OCI-LY1 (cell line): ENCODE measurements at regions not wholly inside any gene's neighbourhood (a gene's known extent, or its start where the extent isn't known, plus 50 kb on each side); places are given as distances from the start of the nearest gene placed in this dataset.

Source experiments
- H2AFZ ChIP-seq: fragments of 200-600 bp; sonication (generic), shearing (Covaris generic); 2 replicates; pipeline ENCODE4 v1.6.0; 2014; ENCODE audit warnings: antibody characterized with exemption, mild to moderate bottlenecking, low read length
- H3F3A ChIP-seq: fragments of 200-600 bp; sonication (generic), shearing (Covaris generic); 2 replicates; pipeline ENCODE4 v1.6.0; 2014; ENCODE audit warnings: mild to moderate bottlenecking, antibody characterized with exemption, low read length, moderate library complexity; ENCODE audit not compliant: insufficient read depth
- H3K27ac ChIP-seq: fragments of 200-600 bp; sonication (generic); 2 replicates; pipeline ENCODE4 v1.5.1; 2014; ENCODE audit warnings: low read length, mixed run types, mild to moderate bottlenecking, low read depth; ENCODE audit not compliant: poor library complexity, severe bottlenecking
- H3K27me3 ChIP-seq: fragments of 200-600 bp; sonication (generic); 2 replicates; pipeline ENCODE4 v1.6.0; 2014; ENCODE audit warnings: antibody characterized with exemption, mild to moderate bottlenecking, low read length, moderate library complexity; ENCODE audit not compliant: insufficient read depth
- H3K36me3 ChIP-seq: fragments of 200-600 bp; sonication (generic); 2 replicates; pipeline ENCODE4 v1.6.1; 2014; ENCODE audit warnings: mild to moderate bottlenecking, antibody characterized with exemption, low read length, moderate library complexity, mixed read lengths; ENCODE audit not compliant: insufficient read depth
- H3K4me1 ChIP-seq: fragments of 200-600 bp; sonication (generic); 2 replicates; pipeline ENCODE4 v1.5.1; 2014; ENCODE audit warnings: mild to moderate bottlenecking, low read length, moderate library complexity; ENCODE audit not compliant: insufficient read depth, severe bottlenecking
- H3K4me2 ChIP-seq: fragments of 200-600 bp; sonication (generic), shearing (Covaris generic); 2 replicates; pipeline ENCODE4 v1.6.1; 2014; ENCODE audit warnings: low read length
- H3K4me3 ChIP-seq: fragments of 200-600 bp; sonication (generic); 2 replicates; pipeline ENCODE4 v1.5.1; 2014; ENCODE audit warnings: low read length, low read depth, mild to moderate bottlenecking, mixed read lengths; ENCODE audit not compliant: poor library complexity, severe bottlenecking
- H3K79me2 ChIP-seq: fragments of 200-600 bp; shearing (Covaris generic); 2 replicates; pipeline ENCODE4 v1.6.1; 2016; ENCODE audit warnings: mixed run types, low read length, mixed read lengths; ENCODE audit not compliant: insufficient read depth
- H3K9ac ChIP-seq: fragments of 200-600 bp; sonication (generic), shearing (Covaris generic); 2 replicates; pipeline ENCODE4 v1.6.1; 2014; ENCODE audit warnings: mild to moderate bottlenecking, low read length, mixed read lengths
- H3K9me2 ChIP-seq: fragments of 200-600 bp; sonication (generic), shearing (Covaris generic); 2 replicates; pipeline ENCODE4 v1.6.1; 2014; ENCODE audit warnings: low read depth, mild to moderate bottlenecking, low read length, mixed read lengths
- H3K9me3 ChIP-seq: fragments of 200-600 bp; shearing (Covaris generic); 2 replicates; pipeline ENCODE4 v1.6.1; 2014; ENCODE audit warnings: low read length, mixed read lengths
- H4K20me1 ChIP-seq: fragments of 200-600 bp; sonication (generic), shearing (Covaris generic); 2 replicates; pipeline ENCODE4 v1.6.0; 2016; ENCODE audit warnings: mild to moderate bottlenecking, low read length; ENCODE audit not compliant: insufficient read depth
- EZH2 ChIP-seq: fragments of 200-600 bp; sonication (generic), shearing (Covaris generic); IDR thresholded peaks from 2 replicates; pipeline ENCODE4 v1.8.0; 2017; ENCODE audit warnings: borderline replicate concordance, mixed run types, mild to moderate bottlenecking, antibody characterized with exemption, low read length, moderate library complexity, mixed read lengths
- TF ChIP-seq, protein P1 (sequence below): fragments of 200-600 bp; sonication (generic), shearing (Covaris generic); IDR thresholded peaks from 2 replicates; pipeline ENCODE4 v1.5.1; 2017; ENCODE audit warnings: mild to moderate bottlenecking, antibody characterized with exemption, low read length, moderate library complexity, mixed read lengths

DNA sequence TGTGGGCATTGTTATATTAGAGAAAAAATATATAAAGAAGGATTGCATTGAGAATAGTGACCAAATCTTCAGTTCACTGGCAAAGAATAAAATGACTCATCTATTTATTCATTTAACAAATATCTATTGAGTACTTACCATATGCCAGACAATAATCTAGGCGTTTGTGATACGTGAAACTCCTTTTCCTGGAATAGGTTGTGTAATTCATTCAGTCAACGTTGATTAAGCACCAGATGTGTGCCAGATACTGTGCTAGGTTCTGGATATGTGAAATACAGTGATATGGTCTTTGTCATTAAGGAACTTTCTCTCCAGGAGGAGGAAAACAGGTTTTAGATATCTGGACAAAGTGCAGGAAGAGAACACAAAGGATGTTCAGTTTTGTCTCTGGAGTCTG is 344.5 kb downstream of the RWDD3 start:
- no peak overlapping the region for H3K4me2 ChIP-seq
- H3K36me3 ChIP-seq: no peaks in the 10 kb centered on the region
- H3K4me1 ChIP-seq: no peaks in the 10 kb centered on the region
- no peaks in the 10 kb centered on the region for H3K79me2 ChIP-seq
- no peak overlapping the region for H3K4me3 ChIP-seq
- no peaks in the 10 kb centered on the region for H4K20me1 ChIP-seq
- no peaks in the 10 kb centered on the region for H3K9me3 ChIP-seq
- no peaks in the 10 kb centered on the region for H3F3A ChIP-seq
- H3K27me3 ChIP-seq: no peaks in the 10 kb centered on the region
- TF ChIP-seq, protein P1, sequence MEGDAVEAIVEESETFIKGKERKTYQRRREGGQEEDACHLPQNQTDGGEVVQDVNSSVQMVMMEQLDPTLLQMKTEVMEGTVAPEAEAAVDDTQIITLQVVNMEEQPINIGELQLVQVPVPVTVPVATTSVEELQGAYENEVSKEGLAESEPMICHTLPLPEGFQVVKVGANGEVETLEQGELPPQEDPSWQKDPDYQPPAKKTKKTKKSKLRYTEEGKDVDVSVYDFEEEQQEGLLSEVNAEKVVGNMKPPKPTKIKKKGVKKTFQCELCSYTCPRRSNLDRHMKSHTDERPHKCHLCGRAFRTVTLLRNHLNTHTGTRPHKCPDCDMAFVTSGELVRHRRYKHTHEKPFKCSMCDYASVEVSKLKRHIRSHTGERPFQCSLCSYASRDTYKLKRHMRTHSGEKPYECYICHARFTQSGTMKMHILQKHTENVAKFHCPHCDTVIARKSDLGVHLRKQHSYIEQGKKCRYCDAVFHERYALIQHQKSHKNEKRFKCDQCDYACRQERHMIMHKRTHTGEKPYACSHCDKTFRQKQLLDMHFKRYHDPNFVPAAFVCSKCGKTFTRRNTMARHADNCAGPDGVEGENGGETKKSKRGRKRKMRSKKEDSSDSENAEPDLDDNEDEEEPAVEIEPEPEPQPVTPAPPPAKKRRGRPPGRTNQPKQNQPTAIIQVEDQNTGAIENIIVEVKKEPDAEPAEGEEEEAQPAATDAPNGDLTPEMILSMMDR: no peak
- TF ChIP-seq EZH2: no peak
- H2AFZ ChIP-seq: no peak overlapping the region
- H3K27ac ChIP-seq: no peak overlapping the region
- no peaks in the 10 kb centered on the region for H3K9me2 ChIP-seq
- no peak overlapping the region for H3K9ac ChIP-seq

DNA sequence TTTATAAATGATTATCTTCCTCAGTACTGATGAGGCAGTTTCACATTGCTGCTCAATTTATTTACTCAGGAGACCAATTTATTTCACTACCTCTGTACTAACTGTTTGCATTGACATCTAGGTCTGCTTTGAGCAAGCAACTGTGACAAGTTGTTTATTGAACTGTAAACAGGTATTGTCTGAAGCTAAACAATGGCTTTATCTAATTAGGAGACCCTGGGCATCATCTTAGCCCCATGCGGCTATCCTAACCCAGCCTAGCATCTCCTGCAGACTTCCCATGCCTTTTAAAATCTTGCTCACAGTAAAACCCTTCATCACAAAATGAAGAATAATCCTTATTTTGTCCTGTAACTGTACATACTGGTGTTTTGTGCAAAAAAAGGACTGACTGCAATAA is 348.2 kb downstream of the RWDD3 start:
- no peaks in the 10 kb centered on the region for H3K9me3 ChIP-seq
- no peaks in the 10 kb centered on the region for H3F3A ChIP-seq
- no peak overlapping the region for H3K4me3 ChIP-seq
- H3K4me2 ChIP-seq: no peak overlapping the region
- no peak overlapping the region for H3K9ac ChIP-seq
- no peaks in the 10 kb centered on the region for H3K9me2 ChIP-seq
- no peak overlapping the region for H2AFZ ChIP-seq
- no peaks in the 10 kb centered on the region for H3K79me2 ChIP-seq
- H3K36me3 ChIP-seq: no peaks in the 10 kb centered on the region
- no peaks in the 10 kb centered on the region for H4K20me1 ChIP-seq
- no peak overlapping the region for H3K27ac ChIP-seq
- no peaks in the 10 kb centered on the region for H3K4me1 ChIP-seq
- no peaks in the 10 kb centered on the region for H3K27me3 ChIP-seq
- TF ChIP-seq EZH2: no peak
- TF ChIP-seq, protein P1: no peak

DNA sequence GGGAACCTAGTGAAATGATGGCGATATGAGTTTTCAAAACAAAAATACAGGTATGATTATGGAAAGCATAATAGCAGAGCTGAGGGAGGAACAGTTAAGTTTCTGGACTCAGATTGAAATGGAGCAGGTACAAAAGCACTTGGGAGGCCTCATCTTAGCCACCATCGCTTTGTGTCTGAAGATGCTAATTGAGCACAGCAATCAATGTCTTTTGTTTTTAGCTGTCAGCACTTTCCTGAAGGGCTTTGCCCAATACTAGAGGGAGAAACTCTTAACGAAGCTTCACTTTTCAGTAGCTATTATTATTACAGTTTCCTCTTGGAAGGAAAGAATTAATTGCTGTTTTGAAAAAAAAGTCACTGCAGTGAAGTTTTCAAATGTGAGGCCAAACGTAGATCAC is 348.7 kb downstream of the RWDD3 start:
- Histone ChIP-seq H3K9me2 (no peaks in the 10 kb centered on the region), H3F3A (no peaks in the 10 kb centered on the region), H3K27ac (no peak overlapping the region), H4K20me1 (no peaks in the 10 kb centered on the region), H3K79me2 (no peaks in the 10 kb centered on the region), H3K36me3 (no peaks in the 10 kb centered on the region), H3K27me3 (no peaks in the 10 kb centered on the region), H3K4me3 (no peak overlapping the region), H3K9ac (no peak overlapping the region), H3K4me1 (no peaks in the 10 kb centered on the region), H3K4me2 (no peak overlapping the region), H3K9me3 (no peaks in the 10 kb centered on the region), H2AFZ (no peak overlapping the region)
- no peak for TF ChIP-seq EZH2
- TF ChIP-seq, protein P1: no peak
